WTC11 (cell line): ENCODE measurements at regions not wholly inside any gene's neighbourhood (a gene's known extent, or its start where the extent isn't known, plus 50 kb on each side); places are given as distances from the start of the nearest gene placed in this dataset.

Experiments
- ATAC-seq: fragments of 200-7000 bp; cut with Tn5 transposase; 2 replicates; pipeline ENCODE4 v1.10.0; 2021; ENCODE audit warnings: mild to moderate bottlenecking, moderate library complexity
- CTCF ChIA-PET: fragments of 300-600 bp; sonication (Branson Sonifier 250); formaldehyde crosslinking; loops from one replicate; lab custom pipeline; 2021; ENCODE audit warnings: antibody characterized with exemption; lab: Charles Lee
- POLR2A ChIA-PET: fragments of 350-600 bp; sonication (Branson Sonifier 250); formaldehyde crosslinking; loops from one replicate; lab custom pipeline; 2021; ENCODE audit warnings: antibody characterized with exemption; lab: Charles Lee
- DNase-seq: peaks from one replicate; pipeline ENCODE4 v3.0.0; 2021; ENCODE audit warnings: low spot score
- H3K27ac Mint-ChIP-seq: 2 replicates; pipeline ENCODE4 v1.8.0; 2021; ENCODE audit warnings: mixed read lengths
- H3K27me3 Mint-ChIP-seq: 2 replicates; pipeline ENCODE4 v1.8.0; 2021; ENCODE audit warnings: low read depth, mild to moderate bottlenecking, moderate library complexity, mixed read lengths
- H3K36me3 Mint-ChIP-seq: 2 replicates; pipeline ENCODE4 v1.8.0; 2021; ENCODE audit warnings: mixed read lengths
- H3K4me1 Mint-ChIP-seq: 2 replicates; pipeline ENCODE4 v1.8.0; 2022; ENCODE audit warnings: mixed read lengths
- H3K4me3 Mint-ChIP-seq: 2 replicates; pipeline ENCODE4 v1.8.0; 2021; ENCODE audit warnings: mild to moderate bottlenecking, moderate library complexity, mixed read lengths
- H3K9me3 Mint-ChIP-seq: 2 replicates; pipeline ENCODE4 v1.8.0; 2021; ENCODE audit warnings: mixed read lengths
- ARID4B ChIP-seq: sonication (generic); formaldehyde crosslinking; IDR thresholded peaks from 2 replicates; pipeline ENCODE4 v1.8.0; 2023; ENCODE audit warnings: missing genetic modification reagents, mild to moderate bottlenecking, borderline replicate concordance
- CBFB ChIP-seq: sonication (generic); formaldehyde crosslinking; IDR thresholded peaks from 2 replicates; pipeline ENCODE4 v1.8.1; 2022; ENCODE audit warnings: mild to moderate bottlenecking, low read depth, missing genetic modification reagents
- ERG ChIP-seq: fragments of 250-450 bp; sonication (Bioruptor Pico); IDR thresholded peaks from 2 replicates; pipeline ENCODE4 v1.8.0; 2021; ENCODE audit warnings: mild to moderate bottlenecking
- ESRRA ChIP-seq: sonication (generic); formaldehyde crosslinking; IDR thresholded peaks from 2 replicates; pipeline ENCODE4 v1.8.1; 2022; ENCODE audit warnings: mild to moderate bottlenecking, missing genetic modification reagents, borderline replicate concordance
- ETV6 ChIP-seq: sonication (generic); formaldehyde crosslinking; IDR thresholded peaks from 2 replicates; pipeline ENCODE4 v1.8.1; 2022; ENCODE audit warnings: mild to moderate bottlenecking, missing genetic modification reagents
- FOXJ3 ChIP-seq: sonication (generic); formaldehyde crosslinking; IDR thresholded peaks from 2 replicates; pipeline ENCODE4 v1.9.0; 2021; ENCODE audit warnings: missing genetic modification reagents, mild to moderate bottlenecking, borderline replicate concordance
- GTF2I ChIP-seq: fragments of 250-450 bp; sonication (Bioruptor Pico); conservative IDR thresholded peaks from 2 replicates; pipeline ENCODE4 v1.4.0; 2021; ENCODE audit warnings: mild to moderate bottlenecking
- IRF2 ChIP-seq: sonication (generic); formaldehyde crosslinking; IDR thresholded peaks from 2 replicates; pipeline ENCODE4 v1.8.0; 2022; ENCODE audit warnings: low read depth, missing genetic modification reagents, borderline replicate concordance
- SMAD3 ChIP-seq: sonication (generic); formaldehyde crosslinking; IDR thresholded peaks from 2 replicates; pipeline ENCODE4 v1.8.0; 2022; ENCODE audit warnings: missing genetic modification reagents, mild to moderate bottlenecking, borderline replicate concordance
- TCF7 ChIP-seq: sonication (generic); formaldehyde crosslinking; IDR thresholded peaks from 2 replicates; pipeline ENCODE4 v1.8.0; 2022; ENCODE audit warnings: mild to moderate bottlenecking, low read depth, missing genetic modification reagents, moderate library complexity
- ZNF232 ChIP-seq: sonication (generic); formaldehyde crosslinking; IDR thresholded peaks from 2 replicates; pipeline ENCODE4 v1.8.0; 2022; ENCODE audit warnings: mild to moderate bottlenecking, missing genetic modification reagents
- ZNF396 ChIP-seq: fragments of 250-450 bp; sonication (Bioruptor Pico); IDR thresholded peaks from 2 replicates; pipeline ENCODE4 v1.8.0; 2021; ENCODE audit warnings: mild to moderate bottlenecking, moderate library complexity, borderline replicate concordance
- ZNF416 ChIP-seq: fragments of 250-450 bp; sonication (Bioruptor Pico); IDR thresholded peaks from 2 replicates; pipeline ENCODE4 v1.9.0; 2021; ENCODE audit warnings: mild to moderate bottlenecking, inconsistent platforms
- ZSCAN18 ChIP-seq: fragments of 250-450 bp; sonication (Bioruptor Pico); IDR thresholded peaks from 2 replicates; pipeline ENCODE4 v2.1.2; 2022; ENCODE audit warnings: mild to moderate bottlenecking, moderate library complexity
- TF ChIP-seq, protein P1 (sequence below): sonication (generic); formaldehyde crosslinking; IDR thresholded peaks from 2 replicates; pipeline ENCODE4 v1.8.0; 2023; ENCODE audit warnings: mild to moderate bottlenecking, missing genetic modification reagents
- TF ChIP-seq, protein P2 (sequence below): sonication (generic); formaldehyde crosslinking; IDR thresholded peaks from 2 replicates; pipeline ENCODE4 v1.8.1; 2022; ENCODE audit warnings: mild to moderate bottlenecking, missing genetic modification reagents, moderate library complexity, borderline replicate concordance
- TF ChIP-seq, protein P3 (sequence below): fragments of 250-450 bp; sonication (Bioruptor Pico); conservative IDR thresholded peaks from 2 replicates; pipeline ENCODE4 v1.9.0; 2021; ENCODE audit warnings: mild to moderate bottlenecking

GRCh38 chr10:62492012-62492869 lies 118.1 kb downstream of the ZNF365 start (continued):
- no peak for TF ChIP-seq SMAD3 (CRISPR knock-in tag)
- no peak for TF ChIP-seq GTF2I (CRISPR knock-in tag)
- TF ChIP-seq ZNF232 (CRISPR knock-in tag): no peak
- no peak for TF ChIP-seq CBFB (CRISPR knock-in tag)
- TF ChIP-seq ZSCAN18 (CRISPR knock-in tag): no peak
- TF ChIP-seq ZNF416 (CRISPR knock-in tag): no peak
- TF ChIP-seq ERG (CRISPR knock-in tag): no peak
- TF ChIP-seq, protein P1, sequence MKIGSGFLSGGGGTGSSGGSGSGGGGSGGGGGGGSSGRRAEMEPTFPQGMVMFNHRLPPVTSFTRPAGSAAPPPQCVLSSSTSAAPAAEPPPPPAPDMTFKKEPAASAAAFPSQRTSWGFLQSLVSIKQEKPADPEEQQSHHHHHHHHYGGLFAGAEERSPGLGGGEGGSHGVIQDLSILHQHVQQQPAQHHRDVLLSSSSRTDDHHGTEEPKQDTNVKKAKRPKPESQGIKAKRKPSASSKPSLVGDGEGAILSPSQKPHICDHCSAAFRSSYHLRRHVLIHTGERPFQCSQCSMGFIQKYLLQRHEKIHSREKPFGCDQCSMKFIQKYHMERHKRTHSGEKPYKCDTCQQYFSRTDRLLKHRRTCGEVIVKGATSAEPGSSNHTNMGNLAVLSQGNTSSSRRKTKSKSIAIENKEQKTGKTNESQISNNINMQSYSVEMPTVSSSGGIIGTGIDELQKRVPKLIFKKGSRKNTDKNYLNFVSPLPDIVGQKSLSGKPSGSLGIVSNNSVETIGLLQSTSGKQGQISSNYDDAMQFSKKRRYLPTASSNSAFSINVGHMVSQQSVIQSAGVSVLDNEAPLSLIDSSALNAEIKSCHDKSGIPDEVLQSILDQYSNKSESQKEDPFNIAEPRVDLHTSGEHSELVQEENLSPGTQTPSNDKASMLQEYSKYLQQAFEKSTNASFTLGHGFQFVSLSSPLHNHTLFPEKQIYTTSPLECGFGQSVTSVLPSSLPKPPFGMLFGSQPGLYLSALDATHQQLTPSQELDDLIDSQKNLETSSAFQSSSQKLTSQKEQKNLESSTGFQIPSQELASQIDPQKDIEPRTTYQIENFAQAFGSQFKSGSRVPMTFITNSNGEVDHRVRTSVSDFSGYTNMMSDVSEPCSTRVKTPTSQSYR (CRISPR knock-in tag): no peak
- TF ChIP-seq, protein P2, sequence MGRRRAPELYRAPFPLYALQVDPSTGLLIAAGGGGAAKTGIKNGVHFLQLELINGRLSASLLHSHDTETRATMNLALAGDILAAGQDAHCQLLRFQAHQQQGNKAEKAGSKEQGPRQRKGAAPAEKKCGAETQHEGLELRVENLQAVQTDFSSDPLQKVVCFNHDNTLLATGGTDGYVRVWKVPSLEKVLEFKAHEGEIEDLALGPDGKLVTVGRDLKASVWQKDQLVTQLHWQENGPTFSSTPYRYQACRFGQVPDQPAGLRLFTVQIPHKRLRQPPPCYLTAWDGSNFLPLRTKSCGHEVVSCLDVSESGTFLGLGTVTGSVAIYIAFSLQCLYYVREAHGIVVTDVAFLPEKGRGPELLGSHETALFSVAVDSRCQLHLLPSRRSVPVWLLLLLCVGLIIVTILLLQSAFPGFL (CRISPR knock-in tag): no peak
- TF ChIP-seq TCF7: no peak
- TF ChIP-seq, all 79 proteins: peak for 0

DNA sequence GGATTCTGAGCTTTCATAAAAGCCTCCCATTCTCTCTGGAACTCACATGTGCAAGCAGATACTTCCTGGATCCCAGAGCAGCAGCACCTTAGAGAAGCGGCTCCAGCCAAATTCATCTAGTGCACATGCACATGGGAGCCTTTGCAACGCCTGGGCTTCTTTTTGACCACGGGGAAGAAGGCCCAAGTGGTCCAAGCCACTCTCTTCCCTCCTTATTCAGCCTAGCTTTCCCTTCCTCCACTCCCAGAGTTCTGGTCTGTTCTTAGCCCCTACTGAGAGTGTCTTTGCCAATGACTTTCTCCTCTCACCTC lies 118.7 kb downstream of the ZNF365 start:
- CTCF ChIA-PET: no interaction called here
- H3K4me1 Mint-ChIP-seq: peaks cover 6% of the 10 kb centered on the region
- H3K27me3 Mint-ChIP-seq: peaks cover 5% of the 10 kb centered on the region
- DNase-seq (no peak), ATAC-seq (no peak)
- POLR2A ChIA-PET: no interaction called here
- H3K4me3 Mint-ChIP-seq: no peak overlapping the region
- no peaks in the 10 kb centered on the region for H3K9me3 Mint-ChIP-seq
- H3K27ac Mint-ChIP-seq: no peak overlapping the region
- H3K36me3 Mint-ChIP-seq: no peaks in the 10 kb centered on the region
- TF ChIP-seq, protein P3, sequence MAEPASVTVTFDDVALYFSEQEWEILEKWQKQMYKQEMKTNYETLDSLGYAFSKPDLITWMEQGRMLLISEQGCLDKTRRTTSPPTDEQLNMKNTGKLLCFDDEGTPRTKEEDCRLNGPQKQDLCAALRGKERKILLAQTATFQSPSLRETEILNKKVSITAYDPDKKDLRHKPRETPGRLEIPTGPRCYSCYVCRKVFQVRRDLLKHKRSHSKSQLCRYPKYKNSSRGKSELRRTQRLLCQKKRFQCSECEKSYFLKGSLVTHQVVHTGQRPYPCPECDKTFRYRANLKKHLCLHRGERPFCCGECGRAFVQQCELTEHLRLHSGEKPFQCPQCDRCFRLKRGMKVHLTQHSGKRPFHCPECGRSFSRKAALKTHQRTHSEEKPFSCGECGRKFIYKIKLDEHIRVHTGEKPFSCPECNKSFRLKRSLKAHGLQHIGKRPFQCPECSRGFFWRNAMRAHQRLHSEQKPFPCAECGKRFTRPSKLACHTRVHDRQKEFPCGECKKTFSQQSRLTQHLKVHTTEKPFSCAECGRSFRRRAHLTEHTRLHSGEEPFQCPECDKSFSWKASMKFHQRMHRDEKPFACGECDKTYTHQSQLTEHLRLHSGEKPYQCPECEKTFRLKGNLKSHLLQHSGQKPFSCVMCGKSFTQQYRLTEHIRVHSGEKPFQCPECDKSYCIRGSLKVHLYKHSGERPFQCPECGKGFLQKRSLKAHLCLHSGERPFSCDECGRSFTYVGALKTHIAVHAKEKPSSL (CRISPR knock-in tag): no peak
- no peak for TF ChIP-seq FOXJ3 (CRISPR knock-in tag)
- TF ChIP-seq ZNF232 (CRISPR knock-in tag): no peak
- TF ChIP-seq ETV6 (CRISPR knock-in tag): no peak
- TF ChIP-seq, protein P1 (CRISPR knock-in tag): no peak
- TF ChIP-seq ZNF396 (CRISPR knock-in tag): no peak
- no peak for TF ChIP-seq ESRRA (CRISPR knock-in tag)
- no peak for TF ChIP-seq IRF2 (CRISPR knock-in tag)
- no peak for TF ChIP-seq ARID4B (CRISPR knock-in tag)
